Stimulated activated CD4-positive, alpha-beta T cell treated with anti-CD3 and anti-CD28 coated beads, Interleukin-1b, Interleukin-23, amount 100 ng/mL, for 48 hours (primary cell): ENCODE measurements at regions not wholly inside any gene's neighbourhood (a gene's known extent, or its start where the extent isn't known, plus 50 kb on each side); places are given as distances from the start of the nearest gene placed in this dataset.

ENCODE experiments used
- DNase-seq: peaks from one replicate; pipeline ENCODE4 v3.0.0-alpha.2; 2020

GRCh38 chr7:85883-86515 lies 106.4 kb upstream of the FAM20C start:
- no peak for DNase-seq

- DNase-seq, result no peak
Observed at GRCh38 chr7:86629-87028, 105.7 kb upstream of the FAM20C start.

GRCh38 chr7:87047-87446 lies 105.3 kb upstream of the FAM20C start:
- DNase-seq, result no peak

GRCh38 chr7:87671-88070 lies 104.7 kb upstream of the FAM20C start:
- no peak for DNase-seq

- DNase-seq, result no peak
Observed at GRCh38 chr7:88095-88926, 104.1 kb upstream of the FAM20C start.

- DNase-seq, result no peak
Observed at GRCh38 chr7:88927-89231, 103.5 kb upstream of the FAM20C start.

GRCh38 chr7:89232-90019 lies 102.9 kb upstream of the FAM20C start:
- no peak for DNase-seq

GRCh38 chr7:90111-91063 lies 102.0 kb upstream of the FAM20C start:
- DNase-seq, result no peak

GRCh38 chr7:91396-92175 lies 100.8 kb upstream of the FAM20C start:
- no peak for DNase-seq

GRCh38 chr7:92231-92674 lies 100.1 kb upstream of the FAM20C start:
- DNase-seq, result no peak

GRCh38 chr7:92888-93672 lies 99.3 kb upstream of the FAM20C start:
- no peak for DNase-seq

- DNase-seq, result no peak
Observed at GRCh38 chr7:94251-94801, 98.0 kb upstream of the FAM20C start.

- DNase-seq, result no peak
Observed at GRCh38 chr7:95180-95862, 97.0 kb upstream of the FAM20C start.

- DNase-seq, result no peak
Observed at GRCh38 chr7:95863-96260, 96.5 kb upstream of the FAM20C start.

- no peak for DNase-seq
Observed at GRCh38 chr7:96861-97260, 95.5 kb upstream of the FAM20C start.

GRCh38 chr7:97310-97841 lies 95.0 kb upstream of the FAM20C start:
- DNase-seq, result no peak

- no peak for DNase-seq
Observed at GRCh38 chr7:101146-102046, 91.0 kb upstream of the FAM20C start.

GRCh38 chr7:102047-102711 lies 90.2 kb upstream of the FAM20C start:
- DNase-seq, result no peak
